ENCODE measurements at regions not wholly inside any gene's neighbourhood (a gene's known extent, or its start where the extent isn't known, plus 50 kb on each side); places are given as distances from the start of the nearest gene placed in this dataset.

DNA sequence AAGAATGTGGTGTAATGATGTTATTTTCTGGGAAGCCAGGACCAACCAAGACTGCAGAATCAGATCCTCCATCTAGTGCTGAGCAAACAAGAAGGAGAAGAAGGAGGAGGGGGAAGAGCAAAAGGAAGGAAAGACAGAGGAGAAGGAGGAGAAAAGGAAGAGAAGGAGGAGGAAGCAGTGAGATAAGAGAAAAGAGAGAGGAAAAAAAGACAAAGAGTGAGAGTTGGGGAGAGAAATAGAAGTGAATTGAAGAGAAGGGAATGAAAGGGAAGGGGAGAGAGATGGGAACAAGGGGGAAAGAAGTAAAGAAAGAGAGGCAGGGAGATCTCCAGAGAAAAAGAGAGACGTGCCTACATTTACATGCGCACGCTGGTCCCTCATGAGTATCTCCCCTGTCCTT is 153.5 kb downstream of the MN1 start:
- H3K4me1 ChIP-seq = peaks cover 24 to 31% of the 10 kb centered on the region in 2 donors
- in situ Hi-C loops (cut with MboI; ENCODE audit: low sequenced_read_pairs in 4 of 4) = loop anchor here in 2 of 4 donors (10.0 to 25.0 kb wide), 2 partner anchors 137 to 139 kb away; no protein-coding TSS in a partner anchor

DNA sequence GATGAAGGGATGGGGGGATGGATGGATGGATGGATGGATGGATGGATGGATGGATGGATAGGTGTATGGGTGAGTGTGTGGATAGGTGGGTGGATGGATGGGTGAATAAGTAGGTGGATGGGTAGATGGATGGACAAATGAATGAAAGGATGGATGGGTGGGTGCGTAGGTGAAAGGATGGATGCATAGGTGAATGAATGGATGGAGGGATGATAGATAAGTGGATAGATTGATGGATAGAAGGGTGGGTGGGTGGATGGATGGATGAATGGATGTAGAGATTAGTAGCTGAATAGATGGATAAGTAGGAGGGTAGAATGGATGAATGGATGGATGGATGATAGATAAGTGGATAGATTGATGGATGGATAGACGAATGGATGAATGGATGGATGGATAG is 152.7 kb downstream of the MN1 start:
- H3K27me3 ChIP-seq = no peaks in the 10 kb centered on the region
- no peaks in the 10 kb centered on the region for H3K36me3 ChIP-seq
- TF ChIP-seq POLR2A (IDR thresholded peaks at IDR 0.05) = no peak
- TF ChIP-seq, protein P1, sequence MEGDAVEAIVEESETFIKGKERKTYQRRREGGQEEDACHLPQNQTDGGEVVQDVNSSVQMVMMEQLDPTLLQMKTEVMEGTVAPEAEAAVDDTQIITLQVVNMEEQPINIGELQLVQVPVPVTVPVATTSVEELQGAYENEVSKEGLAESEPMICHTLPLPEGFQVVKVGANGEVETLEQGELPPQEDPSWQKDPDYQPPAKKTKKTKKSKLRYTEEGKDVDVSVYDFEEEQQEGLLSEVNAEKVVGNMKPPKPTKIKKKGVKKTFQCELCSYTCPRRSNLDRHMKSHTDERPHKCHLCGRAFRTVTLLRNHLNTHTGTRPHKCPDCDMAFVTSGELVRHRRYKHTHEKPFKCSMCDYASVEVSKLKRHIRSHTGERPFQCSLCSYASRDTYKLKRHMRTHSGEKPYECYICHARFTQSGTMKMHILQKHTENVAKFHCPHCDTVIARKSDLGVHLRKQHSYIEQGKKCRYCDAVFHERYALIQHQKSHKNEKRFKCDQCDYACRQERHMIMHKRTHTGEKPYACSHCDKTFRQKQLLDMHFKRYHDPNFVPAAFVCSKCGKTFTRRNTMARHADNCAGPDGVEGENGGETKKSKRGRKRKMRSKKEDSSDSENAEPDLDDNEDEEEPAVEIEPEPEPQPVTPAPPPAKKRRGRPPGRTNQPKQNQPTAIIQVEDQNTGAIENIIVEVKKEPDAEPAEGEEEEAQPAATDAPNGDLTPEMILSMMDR (IDR thresholded peaks at IDR 0.05 in 4 of 5, conservative IDR thresholded peaks at IDR 0.05 in 1 of 5) = no peak
- peaks cover 24 to 25% of the 10 kb centered on the region in 2 donors for H3K4me1 ChIP-seq
- H3K9me3 ChIP-seq = no peaks in the 10 kb centered on the region
- DNase-seq (no peak), ATAC-seq (no peak)
- peak overlapping the region in 1 of 4 donors; percentile 2 for H3K27ac ChIP-seq
- in situ Hi-C loops (cut with MboI; ENCODE audit: low sequenced_read_pairs in 4 of 4) (loop anchor here in 2 of 4 donors (10.0 to 25.0 kb wide), 2 partner anchors 136 to 138 kb away; no protein-coding TSS in a partner anchor), intact Hi-C loops (cut with DNase I; ENCODE audit: low total_unique reads) (loop anchor here (10.0 kb wide), 1 partner anchor 216 kb away; no protein-coding TSS in a partner anchor)
- H3K4me3 ChIP-seq = no peak overlapping the region

More for the DNA sequence above, 153.5 kb downstream of the MN1 start:
- no peak for TF ChIP-seq POLR2A (IDR thresholded peaks at IDR 0.05)
- TF ChIP-seq, protein P1 (IDR thresholded peaks at IDR 0.05 in 4 of 5, conservative IDR thresholded peaks at IDR 0.05 in 1 of 5) = no peak
- Histone ChIP-seq H3K4me3 (no peak overlapping the region), H3K27ac (peak overlapping the region; percentile 2 to 44 (median 28)), H3K27me3 (no peaks in the 10 kb centered on the region), H3K9me3 (no peaks in the 10 kb centered on the region), H3K36me3 (no peaks in the 10 kb centered on the region)
- DNase-seq (no peak), ATAC-seq (no peak)
- intact Hi-C loops (cut with DNase I; ENCODE audit: low total_unique reads) = loop anchor here (10.0 kb wide), 1 partner anchor 217 kb away; no protein-coding TSS in a partner anchor

DNA sequence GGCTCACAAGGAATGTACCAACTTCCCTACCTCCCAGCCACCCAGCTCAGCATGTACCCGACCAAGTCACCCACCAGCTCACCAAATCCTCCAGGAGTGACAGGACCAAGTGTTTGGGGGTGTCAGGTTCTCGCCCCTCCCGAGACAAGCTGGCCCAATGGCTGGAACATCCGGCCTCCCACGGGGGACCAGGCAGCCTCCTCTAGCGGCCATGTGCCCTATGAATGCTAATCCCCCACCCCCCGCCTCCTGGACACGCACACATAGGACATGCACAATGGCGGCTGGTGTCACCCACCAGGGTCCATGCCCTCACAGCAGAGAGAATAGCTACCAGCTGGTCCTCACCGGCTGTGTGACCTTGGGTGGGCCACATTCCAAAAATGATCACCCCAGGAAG is 151.0 kb downstream of the MN1 start:
- H3K36me3 ChIP-seq = no peaks in the 10 kb centered on the region
- intact Hi-C loops (cut with DNase I; ENCODE audit: low total_unique reads) (loop anchor here (2.0 kb wide), 2 partner anchors 68 to 140 kb away; no protein-coding TSS in a partner anchor), in situ Hi-C loops (cut with MboI; ENCODE audit: low sequenced_read_pairs in 4 of 4) (no loop called here)
- no peaks in the 10 kb centered on the region for H3K9me3 ChIP-seq
- peak overlapping the region; percentile 86 to 97 (median 96) for H3K27ac ChIP-seq
- ATAC-seq (peak; percentile 51 to 65), DNase-seq (peak; percentile 75 to 95)
- no peak overlapping the region for H3K4me3 ChIP-seq
- H3K4me1 ChIP-seq = peaks cover 34 to 38% of the 10 kb centered on the region in 2 donors
- H3K27me3 ChIP-seq = no peaks in the 10 kb centered on the region
- TF ChIP-seq, protein P1 (IDR thresholded peaks at IDR 0.05 in 4 of 5, conservative IDR thresholded peaks at IDR 0.05 in 1 of 5) = no peak
- peak in 1 of 2 donors; percentile 45 for TF ChIP-seq POLR2A (IDR thresholded peaks at IDR 0.05)

DNA sequence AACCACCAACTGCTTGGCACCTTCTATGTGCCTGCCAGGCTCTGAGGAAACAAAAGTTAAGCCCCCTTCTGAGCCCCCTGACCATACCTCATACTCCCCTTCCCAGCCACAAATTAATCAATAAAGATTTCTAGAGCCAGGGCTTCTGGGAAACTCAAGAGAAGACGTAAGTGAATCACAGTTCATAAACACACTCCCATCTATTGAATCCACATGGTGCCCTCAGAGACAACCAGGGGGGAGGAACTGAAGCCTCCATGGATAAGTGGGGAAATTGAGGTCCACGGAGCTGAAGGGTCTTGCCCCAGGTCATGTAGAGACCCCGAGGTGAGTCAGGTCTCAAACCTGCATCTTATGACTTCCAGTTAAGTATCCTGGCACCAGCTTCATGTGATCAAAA is 150.6 kb downstream of the MN1 start:
- in situ Hi-C loops (cut with MboI; ENCODE audit: low sequenced_read_pairs in 4 of 4) (no loop called here), intact Hi-C loops (cut with DNase I; ENCODE audit: low total_unique reads) (loop anchor here (1.0 to 2.0 kb wide), 3 partner anchors 35 to 140 kb away; no protein-coding TSS in a partner anchor)
- H3K36me3 ChIP-seq = no peaks in the 10 kb centered on the region
- H3K9me3 ChIP-seq = no peaks in the 10 kb centered on the region
- peak overlapping the region; percentile 86 to 97 (median 96) for H3K27ac ChIP-seq
- H3K27me3 ChIP-seq = no peaks in the 10 kb centered on the region
- no peak overlapping the region for H3K4me3 ChIP-seq
- TF ChIP-seq, protein P1 (IDR thresholded peaks at IDR 0.05 in 4 of 5, conservative IDR thresholded peaks at IDR 0.05 in 1 of 5) = no peak
- no peak for TF ChIP-seq POLR2A (IDR thresholded peaks at IDR 0.05)
- DNase-seq (no peak), ATAC-seq (peak; percentile 47 to 50)
- peaks cover 34 to 38% of the 10 kb centered on the region in 2 donors for H3K4me1 ChIP-seq

Data from gastrocnemius medialis (tissue), 4 donors.